ENCODE measurements at regions not wholly inside any gene's neighbourhood (a gene's known extent, or its start where the extent isn't known, plus 50 kb on each side); places are given as distances from the start of the nearest gene placed in this dataset.
"Not testable (repeated sequence)": the region's sequence is repeated elsewhere in the genome, so short reads cannot be mapped to it uniquely, and the experiment has no call there.

DNA sequence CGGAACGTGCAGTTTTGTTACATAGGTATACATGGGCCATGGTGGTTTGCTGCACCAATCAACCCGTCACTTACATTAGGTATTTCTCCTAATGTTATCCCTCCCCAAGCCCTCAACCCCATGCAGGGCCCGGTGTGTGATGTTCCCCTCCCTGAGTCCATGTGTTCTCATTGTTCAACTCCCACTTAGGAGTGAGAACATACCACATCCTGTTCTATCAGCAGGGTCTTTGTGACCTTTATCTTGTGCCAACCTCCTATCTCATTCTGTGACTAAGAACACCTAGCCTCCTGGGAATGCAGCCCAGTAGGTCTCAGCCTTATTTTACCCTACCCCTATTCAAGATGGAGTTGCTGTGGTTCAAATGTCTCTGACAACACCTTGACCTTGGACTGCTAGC lies 107.6 kb downstream of the FBXO8 start:
- TF ChIP-seq, protein P1, sequence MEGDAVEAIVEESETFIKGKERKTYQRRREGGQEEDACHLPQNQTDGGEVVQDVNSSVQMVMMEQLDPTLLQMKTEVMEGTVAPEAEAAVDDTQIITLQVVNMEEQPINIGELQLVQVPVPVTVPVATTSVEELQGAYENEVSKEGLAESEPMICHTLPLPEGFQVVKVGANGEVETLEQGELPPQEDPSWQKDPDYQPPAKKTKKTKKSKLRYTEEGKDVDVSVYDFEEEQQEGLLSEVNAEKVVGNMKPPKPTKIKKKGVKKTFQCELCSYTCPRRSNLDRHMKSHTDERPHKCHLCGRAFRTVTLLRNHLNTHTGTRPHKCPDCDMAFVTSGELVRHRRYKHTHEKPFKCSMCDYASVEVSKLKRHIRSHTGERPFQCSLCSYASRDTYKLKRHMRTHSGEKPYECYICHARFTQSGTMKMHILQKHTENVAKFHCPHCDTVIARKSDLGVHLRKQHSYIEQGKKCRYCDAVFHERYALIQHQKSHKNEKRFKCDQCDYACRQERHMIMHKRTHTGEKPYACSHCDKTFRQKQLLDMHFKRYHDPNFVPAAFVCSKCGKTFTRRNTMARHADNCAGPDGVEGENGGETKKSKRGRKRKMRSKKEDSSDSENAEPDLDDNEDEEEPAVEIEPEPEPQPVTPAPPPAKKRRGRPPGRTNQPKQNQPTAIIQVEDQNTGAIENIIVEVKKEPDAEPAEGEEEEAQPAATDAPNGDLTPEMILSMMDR (IDR thresholded peaks at IDR 0.05) = not testable (repeated sequence)
- TF ChIP-seq EP300, POLR2A (IDR thresholded peaks at IDR 0.05): not testable (repeated sequence)
